Neuron (in vitro differentiated cells): ENCODE measurements at regions not wholly inside any gene's neighbourhood (a gene's known extent, or its start where the extent isn't known, plus 50 kb on each side); places are given as distances from the start of the nearest gene placed in this dataset.

Source experiments
- H2AFZ ChIP-seq: one replicate; pipeline ENCODE4 v1.6.1; 2013; ENCODE audit warnings: low read depth, mild to moderate bottlenecking, inconsistent platforms, low read length, moderate library complexity
- H3K27me3 ChIP-seq: one replicate; pipeline ENCODE4 v1.6.1; 2013; ENCODE audit warnings: low read length; ENCODE audit not compliant: insufficient read depth
- H3K36me3 ChIP-seq: one replicate; pipeline ENCODE4 v1.6.1; 2013; ENCODE audit warnings: low read length; ENCODE audit not compliant: insufficient read depth
- H3K4me1 ChIP-seq: one replicate; pipeline ENCODE4 v1.6.1; 2013; ENCODE audit warnings: low read length; ENCODE audit not compliant: insufficient read depth
- H3K4me3 ChIP-seq: 2 replicates; pipeline ENCODE4 v1.5.1; 2013; ENCODE audit warnings: mild to moderate bottlenecking, low read length, moderate library complexity
- H3K9me3 ChIP-seq: one replicate; pipeline ENCODE4 v1.6.1; 2013; ENCODE audit warnings: low read length

DNA sequence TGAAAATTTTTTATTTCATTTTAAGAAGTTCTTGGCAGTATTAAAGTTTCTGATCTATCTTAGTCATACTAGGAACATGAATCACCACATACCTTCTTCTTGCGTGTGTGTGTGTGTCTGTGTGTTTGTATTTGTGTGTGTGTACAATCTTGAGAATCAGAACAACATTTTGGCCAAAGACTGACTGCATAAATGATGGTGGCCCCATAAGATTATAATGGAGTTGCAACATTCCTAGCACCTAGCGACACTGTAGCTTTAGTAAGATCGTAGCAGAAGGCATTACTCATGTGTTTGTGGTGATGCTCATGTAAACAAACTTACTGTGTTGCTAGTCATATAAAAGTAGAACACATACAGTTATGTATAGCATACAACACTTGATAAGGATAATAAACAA, 205.4 kb downstream of the FAM76B start:
- no peak overlapping the region for H2AFZ ChIP-seq
- H3K36me3 ChIP-seq = no peaks in the 10 kb centered on the region
- peaks cover 9% of the 10 kb centered on the region for H3K4me1 ChIP-seq
- no peaks in the 10 kb centered on the region for H3K9me3 ChIP-seq
- no peaks in the 10 kb centered on the region for H3K27me3 ChIP-seq
- H3K4me3 ChIP-seq = no peak overlapping the region

DNA sequence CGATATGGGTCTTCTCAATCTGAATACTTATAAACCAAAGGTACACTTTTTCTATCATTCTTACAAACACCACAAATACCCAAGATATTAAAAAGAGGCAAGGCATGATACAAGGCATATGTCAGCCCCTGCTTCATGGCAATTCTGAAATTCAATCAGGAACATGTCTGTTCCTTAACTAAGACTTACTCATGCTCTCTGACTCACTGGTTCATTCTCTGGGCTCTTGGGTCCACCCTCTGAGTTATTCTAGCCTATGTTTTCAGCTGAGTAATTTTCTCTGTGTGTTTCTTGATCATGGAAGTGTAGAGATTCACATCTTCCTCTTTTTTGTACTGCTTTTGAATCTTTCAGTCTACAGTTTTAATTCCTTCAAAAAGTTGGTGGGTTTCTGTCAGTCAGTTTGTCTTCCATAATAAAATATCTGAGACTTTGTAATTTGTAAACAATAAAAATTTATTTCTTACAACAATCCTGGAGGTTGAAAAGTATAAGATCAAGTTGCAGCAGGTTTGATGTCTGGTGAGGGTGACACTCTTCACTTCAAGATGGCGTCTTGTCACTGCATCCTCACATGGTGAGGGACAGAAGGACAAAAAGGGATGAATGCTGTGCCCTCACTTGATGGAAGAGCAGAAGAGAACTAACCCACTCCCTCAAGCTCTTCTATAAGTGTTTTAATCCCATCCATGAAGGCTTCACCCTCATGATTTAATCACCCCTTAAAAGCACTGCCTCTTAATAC, 211.7 kb downstream of the FAM76B start:
- H3K4me1 ChIP-seq = no peaks in the 10 kb centered on the region
- no peak overlapping the region for H3K4me3 ChIP-seq
- H3K27me3 ChIP-seq = no peaks in the 10 kb centered on the region
- H2AFZ ChIP-seq = no peak overlapping the region
- no peaks in the 10 kb centered on the region for H3K9me3 ChIP-seq
- H3K36me3 ChIP-seq = no peaks in the 10 kb centered on the region

DNA sequence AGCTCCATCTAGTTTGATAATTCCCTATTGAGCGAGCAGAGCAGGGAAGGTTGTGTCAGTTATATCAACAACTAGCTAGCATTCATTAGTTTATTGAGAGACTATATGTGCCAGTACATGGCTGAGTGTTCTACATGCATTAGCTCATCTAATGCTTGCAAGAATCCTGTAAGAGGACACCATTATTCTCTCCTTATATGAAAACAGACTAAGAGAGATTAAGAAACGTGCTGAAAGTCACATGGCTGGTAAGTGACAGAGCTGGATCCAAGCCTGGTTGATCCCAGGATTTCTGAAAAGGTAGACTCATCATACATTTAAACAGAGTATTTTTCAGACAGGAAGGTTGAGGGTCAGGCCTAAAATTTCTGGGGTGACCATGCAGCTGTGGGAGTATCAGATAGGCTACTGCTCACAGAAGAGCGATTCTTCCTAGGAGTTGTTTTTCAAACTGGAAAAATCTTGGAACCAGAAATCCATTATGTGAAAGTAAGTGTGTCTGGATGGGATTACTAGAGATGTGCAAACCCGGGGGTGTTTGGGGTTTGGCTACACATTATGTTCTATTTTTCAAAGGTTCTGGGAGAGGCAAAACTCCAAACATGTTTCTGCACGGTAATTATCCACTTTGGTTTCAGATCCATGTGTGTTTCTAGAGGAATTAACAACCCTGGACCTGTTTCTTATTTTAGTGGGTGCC, 213.3 kb downstream of the FAM76B start:
- Histone ChIP-seq H3K9me3 (no peaks in the 10 kb centered on the region), H3K36me3 (no peaks in the 10 kb centered on the region), H3K4me1 (no peaks in the 10 kb centered on the region), H3K4me3 (no peak overlapping the region), H3K27me3 (no peaks in the 10 kb centered on the region), H2AFZ (no peak overlapping the region)

DNA sequence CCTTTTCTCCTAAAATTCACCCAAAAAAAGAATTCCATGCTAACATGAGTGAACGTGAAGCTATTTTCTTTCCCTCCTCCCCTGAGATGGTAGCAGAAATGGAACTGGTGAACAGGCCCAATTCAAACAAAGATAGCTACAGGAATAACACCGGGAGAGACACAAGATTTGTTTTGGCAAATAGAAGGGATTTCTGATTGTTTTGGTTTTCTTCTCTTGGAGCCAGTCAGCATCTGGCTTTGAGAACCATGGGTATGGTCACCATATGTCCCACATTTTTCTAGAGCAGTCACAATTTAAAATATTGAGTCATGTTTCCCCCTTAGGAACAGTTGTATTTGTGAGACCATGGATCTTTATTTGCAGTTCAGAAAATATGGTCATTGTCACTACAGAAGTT, 214.1 kb downstream of the FAM76B start:
- no peaks in the 10 kb centered on the region for H3K4me1 ChIP-seq
- H3K27me3 ChIP-seq = no peaks in the 10 kb centered on the region
- H3K36me3 ChIP-seq = no peaks in the 10 kb centered on the region
- H3K4me3 ChIP-seq = no peak overlapping the region
- no peak overlapping the region for H2AFZ ChIP-seq
- H3K9me3 ChIP-seq = no peaks in the 10 kb centered on the region

DNA sequence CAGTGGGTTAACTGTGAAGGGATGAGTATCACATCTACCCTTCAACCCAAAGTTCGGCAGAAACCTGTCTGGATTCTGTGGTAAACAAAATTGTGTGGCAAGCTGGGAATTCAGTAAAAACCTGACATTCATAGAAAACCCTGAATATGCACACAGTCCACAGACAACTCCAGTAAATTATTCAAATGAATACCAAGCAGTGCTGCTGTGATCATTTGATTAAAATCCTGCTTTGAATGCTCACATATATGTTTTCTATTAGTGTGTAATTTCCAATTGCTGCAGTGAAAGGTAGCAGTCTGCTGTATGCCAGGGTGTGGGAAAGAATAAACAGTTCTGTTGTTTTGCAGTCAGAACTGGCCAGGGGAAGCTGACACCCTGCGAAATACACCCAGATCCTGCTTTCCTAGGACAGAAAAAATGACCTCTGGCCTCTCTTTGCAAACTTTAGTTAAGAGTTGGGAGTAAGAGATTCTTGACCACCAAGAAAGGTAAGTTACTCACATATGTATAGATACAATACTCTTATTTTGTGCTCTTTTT, 217.8 kb downstream of the FAM76B start:
- no peaks in the 10 kb centered on the region for H3K4me1 ChIP-seq
- no peak overlapping the region for H2AFZ ChIP-seq
- no peak overlapping the region for H3K4me3 ChIP-seq
- no peaks in the 10 kb centered on the region for H3K36me3 ChIP-seq
- peaks cover 6% of the 10 kb centered on the region for H3K9me3 ChIP-seq
- H3K27me3 ChIP-seq = no peaks in the 10 kb centered on the region

DNA sequence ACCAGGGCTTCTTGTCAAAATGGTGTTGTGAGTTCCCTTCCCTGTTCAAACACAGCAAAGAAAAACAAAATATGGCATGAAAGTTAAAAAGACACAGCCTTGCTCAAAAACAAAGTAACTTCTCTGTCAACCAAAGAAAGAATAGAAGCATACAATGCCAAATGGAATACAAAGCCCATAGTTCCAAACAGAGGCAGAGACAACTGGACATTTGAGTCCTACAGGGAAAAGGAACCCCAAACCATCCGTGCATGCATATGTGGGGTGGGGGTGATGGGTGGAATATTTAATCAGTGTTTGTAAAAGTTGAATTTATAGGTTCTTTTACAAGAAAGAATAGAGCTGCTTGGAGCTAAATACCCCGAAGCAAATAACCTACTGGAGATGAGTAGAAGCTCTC, 218.7 kb downstream of the FAM76B start:
- Histone ChIP-seq H3K4me1 (peaks cover 8% of the 10 kb centered on the region), H3K27me3 (no peaks in the 10 kb centered on the region), H3K9me3 (peaks cover 6% of the 10 kb centered on the region), H2AFZ (no peak overlapping the region), H3K36me3 (no peaks in the 10 kb centered on the region), H3K4me3 (no peak overlapping the region)

DNA sequence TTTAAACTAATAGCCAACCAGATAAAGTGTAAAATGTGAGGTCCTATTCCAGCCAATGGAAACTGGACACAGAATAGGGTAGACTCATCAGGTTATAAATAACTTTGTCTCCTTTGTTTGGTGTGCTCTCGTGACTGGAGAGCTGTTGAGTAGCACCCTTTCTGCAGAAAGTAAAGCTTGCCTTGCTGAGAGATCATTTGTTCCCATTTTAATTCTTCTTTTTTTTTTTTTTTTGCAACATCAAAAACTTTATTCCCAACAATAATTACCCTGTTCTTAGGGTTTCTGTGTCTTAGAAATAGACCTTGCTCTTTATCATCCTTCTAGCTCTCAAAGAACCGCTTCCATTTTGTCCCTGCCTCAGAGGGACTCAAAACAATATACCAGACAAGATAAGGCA, 220.4 kb downstream of the FAM76B start:
- H2AFZ ChIP-seq = no peak overlapping the region
- H3K27me3 ChIP-seq = no peaks in the 10 kb centered on the region
- no peak overlapping the region for H3K4me3 ChIP-seq
- peaks cover 18% of the 10 kb centered on the region for H3K4me1 ChIP-seq
- no peaks in the 10 kb centered on the region for H3K36me3 ChIP-seq
- H3K9me3 ChIP-seq = peaks cover 6% of the 10 kb centered on the region

DNA sequence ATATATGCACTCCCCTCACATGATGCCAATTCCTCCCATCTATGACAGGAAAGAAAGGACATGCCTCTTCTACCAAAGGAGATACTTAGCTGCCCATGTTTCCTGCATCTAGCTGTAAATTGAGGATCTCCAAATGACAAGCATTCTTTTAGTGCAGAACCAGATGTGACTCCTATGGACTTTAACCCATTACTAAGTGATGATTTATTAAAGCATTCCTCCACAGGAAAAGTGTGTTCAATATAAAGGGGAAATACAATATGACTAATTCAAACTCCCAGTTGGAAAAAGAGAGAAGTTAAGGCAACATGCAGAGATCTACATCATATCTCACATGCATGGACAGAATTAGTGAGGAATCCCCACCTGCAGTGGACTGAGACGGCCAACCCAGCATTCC, 221.3 kb downstream of the FAM76B start:
- no peaks in the 10 kb centered on the region for H3K27me3 ChIP-seq
- peaks cover 6% of the 10 kb centered on the region for H3K9me3 ChIP-seq
- H3K36me3 ChIP-seq = no peaks in the 10 kb centered on the region
- peaks cover 24% of the 10 kb centered on the region for H3K4me1 ChIP-seq
- no peak overlapping the region for H2AFZ ChIP-seq
- H3K4me3 ChIP-seq = no peak overlapping the region

DNA sequence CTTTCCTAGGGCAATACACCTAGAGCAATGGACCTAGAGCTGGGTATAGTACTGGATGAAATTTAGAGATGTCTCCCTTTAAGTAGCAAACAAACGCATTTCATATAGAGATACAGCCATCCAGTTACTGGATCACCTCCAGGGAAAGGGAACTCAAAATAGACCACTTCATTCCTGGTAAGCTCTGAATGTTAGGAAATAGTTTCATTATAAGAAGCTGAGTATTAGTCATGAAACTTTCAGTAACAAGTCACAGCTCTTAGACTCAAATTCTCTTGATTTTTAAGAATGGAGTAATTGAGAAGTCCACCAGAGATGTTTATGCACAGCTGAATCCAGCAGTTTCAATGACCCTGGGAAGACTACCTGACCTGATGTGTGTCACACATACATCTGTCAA, 221.9 kb downstream of the FAM76B start:
- no peak overlapping the region for H2AFZ ChIP-seq
- no peaks in the 10 kb centered on the region for H3K27me3 ChIP-seq
- H3K36me3 ChIP-seq = no peaks in the 10 kb centered on the region
- no peak overlapping the region for H3K4me3 ChIP-seq
- peaks cover 24% of the 10 kb centered on the region for H3K4me1 ChIP-seq
- H3K9me3 ChIP-seq = peaks cover 6% of the 10 kb centered on the region

DNA sequence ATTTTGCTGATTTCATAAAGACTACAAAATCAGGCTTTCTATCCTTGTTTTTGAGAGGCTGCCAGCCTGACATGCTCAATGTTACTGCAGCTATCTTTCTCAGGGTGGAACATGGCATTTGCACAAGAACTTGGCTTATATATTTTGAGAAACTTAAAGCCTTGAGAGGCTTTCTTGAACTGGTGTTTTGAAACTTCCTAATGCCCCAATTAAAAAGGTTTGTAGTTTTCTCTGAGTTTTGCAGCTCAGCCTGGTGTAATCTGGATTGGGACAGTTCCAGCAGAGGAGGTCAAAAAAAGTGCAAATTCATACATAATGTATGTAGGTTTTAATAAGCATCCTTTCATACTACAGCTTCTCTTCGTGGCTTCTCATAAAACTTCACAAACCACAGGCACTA, 223.4 kb downstream of the FAM76B start:
- no peaks in the 10 kb centered on the region for H3K36me3 ChIP-seq
- peaks cover 6% of the 10 kb centered on the region for H3K9me3 ChIP-seq
- H3K27me3 ChIP-seq = no peaks in the 10 kb centered on the region
- peaks cover 24% of the 10 kb centered on the region for H3K4me1 ChIP-seq
- H3K4me3 ChIP-seq = no peak overlapping the region
- peak overlapping the region; percentile 62 for H2AFZ ChIP-seq

DNA sequence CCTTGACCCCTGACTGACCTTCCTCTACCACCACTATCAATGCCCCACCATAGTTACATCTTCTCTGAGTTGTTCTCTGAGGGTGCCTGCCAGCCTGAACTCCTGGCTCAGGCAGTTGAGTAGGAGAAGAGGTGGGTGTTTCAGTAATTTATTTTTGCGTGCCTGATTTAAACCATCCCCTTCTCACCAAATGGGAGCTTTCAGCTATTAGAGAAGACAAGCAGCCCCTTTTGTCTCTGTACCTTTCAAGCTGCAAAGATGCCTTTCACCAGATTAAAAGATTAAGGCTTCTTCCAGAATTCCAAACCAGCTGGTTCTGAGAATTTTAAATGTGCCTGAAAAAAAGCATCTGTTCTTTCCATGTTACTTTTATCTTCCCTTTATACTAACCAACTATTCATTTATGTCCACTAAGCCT, 223.8 kb downstream of the FAM76B start:
- H3K9me3 ChIP-seq = peaks cover 6% of the 10 kb centered on the region
- no peaks in the 10 kb centered on the region for H3K36me3 ChIP-seq
- peaks cover 24% of the 10 kb centered on the region for H3K4me1 ChIP-seq
- peak overlapping the region; percentile 62 for H2AFZ ChIP-seq
- no peak overlapping the region for H3K4me3 ChIP-seq
- no peaks in the 10 kb centered on the region for H3K27me3 ChIP-seq

DNA sequence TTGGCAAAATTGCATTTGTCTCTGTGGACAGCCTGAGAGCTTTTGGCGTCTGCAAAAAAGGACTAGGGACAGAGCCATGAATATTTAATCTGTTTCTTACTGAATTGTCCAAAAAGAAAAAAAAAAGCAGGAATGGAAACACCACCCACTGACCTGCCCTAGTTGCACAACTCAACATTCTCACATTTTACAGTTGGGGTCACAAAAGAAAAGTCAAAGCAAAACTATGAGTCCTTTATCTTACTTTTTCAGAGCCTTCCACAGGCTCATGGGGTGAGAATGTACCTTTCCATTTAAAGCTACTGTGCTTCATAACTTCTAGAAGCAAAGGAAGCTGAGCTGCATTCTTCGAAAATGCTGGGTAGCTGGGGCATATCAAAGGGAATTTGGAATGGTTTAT, 225.7 kb downstream of the FAM76B start:
- H3K9me3 ChIP-seq = no peaks in the 10 kb centered on the region
- peaks cover 24% of the 10 kb centered on the region for H3K4me1 ChIP-seq
- H3K27me3 ChIP-seq = no peaks in the 10 kb centered on the region
- no peak overlapping the region for H3K4me3 ChIP-seq
- no peaks in the 10 kb centered on the region for H3K36me3 ChIP-seq
- no peak overlapping the region for H2AFZ ChIP-seq

DNA sequence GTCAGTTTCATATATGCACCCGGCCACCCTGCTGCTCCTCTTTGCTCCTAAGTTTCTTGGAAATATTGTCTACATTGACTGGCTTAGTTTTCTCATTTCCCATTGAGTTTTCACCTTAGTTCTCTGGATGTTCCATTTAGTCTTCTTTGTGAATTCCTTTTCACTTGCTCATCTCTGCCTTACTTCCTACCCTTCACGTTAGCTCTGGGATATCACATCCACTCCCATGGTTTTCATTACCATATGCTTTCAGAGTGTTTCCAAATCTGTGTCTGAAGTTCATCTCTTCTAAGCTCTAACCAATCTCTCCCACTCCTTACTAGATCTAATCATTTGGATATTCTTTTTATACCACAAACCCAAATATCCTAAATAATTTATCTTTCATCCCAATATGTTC, 226.4 kb downstream of the FAM76B start:
- no peak overlapping the region for H3K4me3 ChIP-seq
- no peaks in the 10 kb centered on the region for H3K9me3 ChIP-seq
- H2AFZ ChIP-seq = no peak overlapping the region
- H3K4me1 ChIP-seq = peaks cover 24% of the 10 kb centered on the region
- no peaks in the 10 kb centered on the region for H3K36me3 ChIP-seq
- H3K27me3 ChIP-seq = no peaks in the 10 kb centered on the region
